ENCODE measurements at regions not wholly inside any gene's neighbourhood (a gene's known extent, or its start where the extent isn't known, plus 50 kb on each side); places are given as distances from the start of the nearest gene placed in this dataset.

DNA sequence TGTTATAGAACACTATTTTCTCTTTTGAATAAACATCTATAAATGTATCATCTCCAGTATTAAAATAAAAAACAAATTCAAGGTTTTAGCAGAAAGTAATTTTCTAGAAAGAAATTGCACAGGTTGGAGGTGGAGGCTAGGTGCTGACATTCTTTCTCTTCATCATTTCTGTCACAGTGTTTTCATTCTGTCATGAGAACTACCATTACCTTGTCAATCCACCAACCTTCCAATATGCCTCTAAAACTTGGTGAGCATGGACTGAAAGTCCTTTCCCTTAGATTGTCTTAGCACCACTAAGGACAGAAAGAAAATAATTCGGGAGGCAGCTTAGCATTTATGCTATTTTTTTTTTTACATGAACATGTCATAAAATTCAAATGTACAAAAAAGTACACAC lies 596.2 kb upstream of the DPPA4 start:
- POLR2A ChIA-PET, result no interaction called here
- TF ChIP-seq ATF1 (CRISPR knock-in tag; IDR thresholded peaks at IDR 0.05) (no peak), OVOL2 (CRISPR knock-in tag; IDR thresholded peaks at IDR 0.05; ENCODE audit: borderline replicate concordance) (no peak), FOXP1 (CRISPR knock-in tag; IDR thresholded peaks at IDR 0.05; ENCODE audit: borderline replicate concordance) (no peak), TEAD4 (CRISPR knock-in tag; IDR thresholded peaks at IDR 0.05) (no peak), ZNF138 (CRISPR knock-in tag; conservative IDR thresholded peaks at IDR 0.05) (no peak), IRF2 (CRISPR knock-in tag; IDR thresholded peaks at IDR 0.05; ENCODE audit: borderline replicate concordance, low read depth) (no peak), GABPB1 (CRISPR knock-in tag; IDR thresholded peaks at IDR 0.05) (no peak)
- TF ChIP-seq, protein P1, sequence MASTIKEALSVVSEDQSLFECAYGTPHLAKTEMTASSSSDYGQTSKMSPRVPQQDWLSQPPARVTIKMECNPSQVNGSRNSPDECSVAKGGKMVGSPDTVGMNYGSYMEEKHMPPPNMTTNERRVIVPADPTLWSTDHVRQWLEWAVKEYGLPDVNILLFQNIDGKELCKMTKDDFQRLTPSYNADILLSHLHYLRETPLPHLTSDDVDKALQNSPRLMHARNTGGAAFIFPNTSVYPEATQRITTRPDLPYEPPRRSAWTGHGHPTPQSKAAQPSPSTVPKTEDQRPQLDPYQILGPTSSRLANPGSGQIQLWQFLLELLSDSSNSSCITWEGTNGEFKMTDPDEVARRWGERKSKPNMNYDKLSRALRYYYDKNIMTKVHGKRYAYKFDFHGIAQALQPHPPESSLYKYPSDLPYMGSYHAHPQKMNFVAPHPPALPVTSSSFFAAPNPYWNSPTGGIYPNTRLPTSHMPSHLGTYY (CRISPR knock-in tag; IDR thresholded peaks at IDR 0.05), result no peak
- TF ChIP-seq, protein P2, sequence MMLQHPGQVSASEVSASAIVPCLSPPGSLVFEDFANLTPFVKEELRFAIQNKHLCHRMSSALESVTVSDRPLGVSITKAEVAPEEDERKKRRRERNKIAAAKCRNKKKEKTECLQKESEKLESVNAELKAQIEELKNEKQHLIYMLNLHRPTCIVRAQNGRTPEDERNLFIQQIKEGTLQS (CRISPR knock-in tag; conservative IDR thresholded peaks at IDR 0.05), result no peak
- TF ChIP-seq, protein P3, sequence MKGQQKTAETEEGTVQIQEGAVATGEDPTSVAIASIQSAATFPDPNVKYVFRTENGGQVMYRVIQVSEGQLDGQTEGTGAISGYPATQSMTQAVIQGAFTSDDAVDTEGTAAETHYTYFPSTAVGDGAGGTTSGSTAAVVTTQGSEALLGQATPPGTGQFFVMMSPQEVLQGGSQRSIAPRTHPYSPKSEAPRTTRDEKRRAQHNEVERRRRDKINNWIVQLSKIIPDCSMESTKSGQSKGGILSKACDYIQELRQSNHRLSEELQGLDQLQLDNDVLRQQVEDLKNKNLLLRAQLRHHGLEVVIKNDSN (CRISPR knock-in tag; IDR thresholded peaks at IDR 0.05), result no peak
- TF ChIP-seq, protein P4, sequence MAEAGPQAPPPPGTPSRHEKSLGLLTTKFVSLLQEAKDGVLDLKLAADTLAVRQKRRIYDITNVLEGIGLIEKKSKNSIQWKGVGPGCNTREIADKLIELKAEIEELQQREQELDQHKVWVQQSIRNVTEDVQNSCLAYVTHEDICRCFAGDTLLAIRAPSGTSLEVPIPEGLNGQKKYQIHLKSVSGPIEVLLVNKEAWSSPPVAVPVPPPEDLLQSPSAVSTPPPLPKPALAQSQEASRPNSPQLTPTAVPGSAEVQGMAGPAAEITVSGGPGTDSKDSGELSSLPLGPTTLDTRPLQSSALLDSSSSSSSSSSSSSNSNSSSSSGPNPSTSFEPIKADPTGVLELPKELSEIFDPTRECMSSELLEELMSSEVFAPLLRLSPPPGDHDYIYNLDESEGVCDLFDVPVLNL (CRISPR knock-in tag; IDR thresholded peaks at IDR 0.05; ENCODE audit: borderline replicate concordance, low read depth), result no peak
- TF ChIP-seq, protein P5, sequence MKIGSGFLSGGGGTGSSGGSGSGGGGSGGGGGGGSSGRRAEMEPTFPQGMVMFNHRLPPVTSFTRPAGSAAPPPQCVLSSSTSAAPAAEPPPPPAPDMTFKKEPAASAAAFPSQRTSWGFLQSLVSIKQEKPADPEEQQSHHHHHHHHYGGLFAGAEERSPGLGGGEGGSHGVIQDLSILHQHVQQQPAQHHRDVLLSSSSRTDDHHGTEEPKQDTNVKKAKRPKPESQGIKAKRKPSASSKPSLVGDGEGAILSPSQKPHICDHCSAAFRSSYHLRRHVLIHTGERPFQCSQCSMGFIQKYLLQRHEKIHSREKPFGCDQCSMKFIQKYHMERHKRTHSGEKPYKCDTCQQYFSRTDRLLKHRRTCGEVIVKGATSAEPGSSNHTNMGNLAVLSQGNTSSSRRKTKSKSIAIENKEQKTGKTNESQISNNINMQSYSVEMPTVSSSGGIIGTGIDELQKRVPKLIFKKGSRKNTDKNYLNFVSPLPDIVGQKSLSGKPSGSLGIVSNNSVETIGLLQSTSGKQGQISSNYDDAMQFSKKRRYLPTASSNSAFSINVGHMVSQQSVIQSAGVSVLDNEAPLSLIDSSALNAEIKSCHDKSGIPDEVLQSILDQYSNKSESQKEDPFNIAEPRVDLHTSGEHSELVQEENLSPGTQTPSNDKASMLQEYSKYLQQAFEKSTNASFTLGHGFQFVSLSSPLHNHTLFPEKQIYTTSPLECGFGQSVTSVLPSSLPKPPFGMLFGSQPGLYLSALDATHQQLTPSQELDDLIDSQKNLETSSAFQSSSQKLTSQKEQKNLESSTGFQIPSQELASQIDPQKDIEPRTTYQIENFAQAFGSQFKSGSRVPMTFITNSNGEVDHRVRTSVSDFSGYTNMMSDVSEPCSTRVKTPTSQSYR (CRISPR knock-in tag; IDR thresholded peaks at IDR 0.05), result no peak
- TF ChIP-seq, protein P6, sequence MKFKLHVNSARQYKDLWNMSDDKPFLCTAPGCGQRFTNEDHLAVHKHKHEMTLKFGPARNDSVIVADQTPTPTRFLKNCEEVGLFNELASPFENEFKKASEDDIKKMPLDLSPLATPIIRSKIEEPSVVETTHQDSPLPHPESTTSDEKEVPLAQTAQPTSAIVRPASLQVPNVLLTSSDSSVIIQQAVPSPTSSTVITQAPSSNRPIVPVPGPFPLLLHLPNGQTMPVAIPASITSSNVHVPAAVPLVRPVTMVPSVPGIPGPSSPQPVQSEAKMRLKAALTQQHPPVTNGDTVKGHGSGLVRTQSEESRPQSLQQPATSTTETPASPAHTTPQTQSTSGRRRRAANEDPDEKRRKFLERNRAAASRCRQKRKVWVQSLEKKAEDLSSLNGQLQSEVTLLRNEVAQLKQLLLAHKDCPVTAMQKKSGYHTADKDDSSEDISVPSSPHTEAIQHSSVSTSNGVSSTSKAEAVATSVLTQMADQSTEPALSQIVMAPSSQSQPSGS (CRISPR knock-in tag; IDR thresholded peaks at IDR 0.05; ENCODE audit: borderline replicate concordance, low read depth), result no peak
- CTCF ChIA-PET, result no interaction called here
- Mint-ChIP-seq H3K4me1 (no peaks in the 10 kb centered on the region), H3K36me3 (no peaks in the 10 kb centered on the region), H3K4me3 (no peak overlapping the region), H3K9me3 (no peaks in the 10 kb centered on the region), H3K27me3 (ENCODE audit: low read depth) (no peaks in the 10 kb centered on the region), H3K27ac (no peak overlapping the region)
- DNase-seq (ENCODE audit: low spot score) (no peak), ATAC-seq (no peak)

DNA sequence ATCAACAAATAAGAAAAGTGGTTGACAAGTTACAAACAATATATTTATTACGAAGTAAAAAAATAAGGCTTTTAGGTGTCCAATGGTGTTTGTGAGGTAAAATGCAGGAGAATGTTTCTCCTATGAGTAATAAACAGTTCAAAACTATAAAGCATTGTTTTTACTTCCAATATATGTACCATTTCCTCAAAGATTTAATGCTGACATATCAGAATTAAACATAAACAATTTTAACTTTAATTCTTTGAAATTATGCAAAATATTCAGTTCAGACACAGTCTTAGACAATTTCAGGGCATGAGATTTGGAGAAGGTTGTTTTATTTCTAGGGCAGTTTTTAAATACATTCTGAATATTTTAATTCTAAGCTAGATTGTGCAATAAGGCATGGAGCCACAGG lies 602.5 kb upstream of the DPPA4 start:
- Mint-ChIP-seq H3K4me3 (no peak overlapping the region), H3K36me3 (no peaks in the 10 kb centered on the region), H3K27ac (no peak overlapping the region), H3K4me1 (no peaks in the 10 kb centered on the region), H3K27me3 (ENCODE audit: low read depth) (no peaks in the 10 kb centered on the region), H3K9me3 (no peaks in the 10 kb centered on the region)
- no peak for ATAC-seq
- CTCF ChIA-PET, result no interaction called here
- POLR2A ChIA-PET, result no interaction called here
- TF ChIP-seq, protein P1 (CRISPR knock-in tag; IDR thresholded peaks at IDR 0.05), result no peak
- TF ChIP-seq OVOL2 (CRISPR knock-in tag; IDR thresholded peaks at IDR 0.05; ENCODE audit: borderline replicate concordance) (no peak), JUN (CRISPR knock-in tag; IDR thresholded peaks at IDR 0.05) (no peak), ETV6 (CRISPR knock-in tag; IDR thresholded peaks at IDR 0.05) (no peak)
- DNase-seq (ENCODE audit: low spot score), result no peak

Data from WTC11 (cell line).